NCI-H146 treated with DMSO at 0.1 percent for 48 hours (cell line): ENCODE measurements at regions not wholly inside any gene's neighbourhood (a gene's known extent, or its start where the extent isn't known, plus 50 kb on each side); places are given as distances from the start of the nearest gene placed in this dataset.

Experiments
- DNase-seq: peaks from one replicate; lab custom pipeline; 2025; ENCODE audit not compliant: unreplicated experiment; lab: John Stamatoyannopoulos, UW

- DNase-seq: no peak
Measured at GRCh38 chr2:67516362-67516761, 119.2 kb downstream of the ETAA1 start.

GRCh38 chr2:67516899-67517530 lies 119.9 kb downstream of the ETAA1 start:
- no peak for DNase-seq

GRCh38 chr2:67522148-67522547 lies 125.0 kb downstream of the ETAA1 start:
- DNase-seq: no peak

- no peak for DNase-seq
Measured at GRCh38 chr2:67524213-67524612, 127.1 kb downstream of the ETAA1 start.

- DNase-seq: no peak
Measured at GRCh38 chr2:67524777-67525176, 127.6 kb downstream of the ETAA1 start.

GRCh38 chr2:67526283-67526682 lies 129.2 kb downstream of the ETAA1 start:
- no peak for DNase-seq

- no peak for DNase-seq
Measured at GRCh38 chr2:67528320-67528719, 131.2 kb downstream of the ETAA1 start.

- no peak for DNase-seq
Measured at GRCh38 chr2:67532387-67532786, 135.3 kb downstream of the ETAA1 start.

- no peak for DNase-seq
Measured at GRCh38 chr2:67534745-67535144, 137.6 kb downstream of the ETAA1 start.

- DNase-seq: no peak
Measured at GRCh38 chr2:67540962-67541361, 143.8 kb downstream of the ETAA1 start.

GRCh38 chr2:67544286-67544685 lies 147.2 kb downstream of the ETAA1 start:
- DNase-seq: no peak

GRCh38 chr2:67548317-67549201 lies 151.4 kb downstream of the ETAA1 start:
- no peak for DNase-seq

- DNase-seq: no peak
Measured at GRCh38 chr2:67559156-67559555, 162.0 kb downstream of the ETAA1 start.

- no peak for DNase-seq
Measured at GRCh38 chr2:67560771-67561456, 163.8 kb downstream of the ETAA1 start.

- DNase-seq: no peak
Measured at GRCh38 chr2:67561457-67561965, 164.4 kb downstream of the ETAA1 start.

- DNase-seq: no peak
Measured at GRCh38 chr2:67564076-67564475, 166.9 kb downstream of the ETAA1 start.

- no peak for DNase-seq
Measured at GRCh38 chr2:67564626-67565025, 167.5 kb downstream of the ETAA1 start.

- no peak for DNase-seq
Measured at GRCh38 chr2:67565262-67565661, 168.1 kb downstream of the ETAA1 start.

- DNase-seq: no peak
Measured at GRCh38 chr2:67565761-67566160, 168.6 kb downstream of the ETAA1 start.

GRCh38 chr2:67566285-67566684 lies 169.2 kb downstream of the ETAA1 start:
- DNase-seq: no peak

- DNase-seq: no peak
Measured at GRCh38 chr2:67566958-67567635, 170.0 kb downstream of the ETAA1 start.
